IMR-90 (cell line): ENCODE measurements at regions not wholly inside any gene's neighbourhood (a gene's known extent, or its start where the extent isn't known, plus 50 kb on each side); places are given as distances from the start of the nearest gene placed in this dataset.
A peak's percentile ranks its signal among the peaks of the same experiment; 100 is the strongest.

Experiments used
- ATAC-seq: fragments of 200-7000 bp; cut with Tn5 transposase; 2 replicates; pipeline ENCODE4 v1.9.1; 2020; ENCODE audit warnings: low read depth, mild to moderate bottlenecking, moderate library complexity
- BruUV-seq: library from RNA; stranded (reverse); fragments of 400-500 nt; replicated peaks from 2 replicates; lab custom pipeline; 2021; lab: Mats Ljungman, UMichigan
- CTCF ChIA-PET: fragments of 300-600 bp; formaldehyde crosslinking; extraction: SDS; loops from one replicate; lab custom pipeline; 2021; ENCODE audit warnings: antibody characterized with exemption; lab: Yijun Ruan, JAX
- POLR2A ChIA-PET: fragments of 300-600 bp; sonication (Branson Sonifier 250); formaldehyde crosslinking; loops from one replicate; lab custom pipeline; 2022; ENCODE audit warnings: antibody characterized with exemption; ENCODE audit not compliant: unreplicated experiment; lab: Charles Lee
- DNase-seq: peaks from one replicate; pipeline ENCODE4 v3.0.0; 2013
- H2AFZ ChIP-seq: replicated peaks from 2 replicates; pipeline ENCODE3; 2013; ENCODE audit warnings: low read length, mild to moderate bottlenecking; ENCODE audit not compliant: poor library complexity
- H2AK5ac ChIP-seq: 2 replicates; pipeline ENCODE4 v1.6.1; 2013; ENCODE audit warnings: low read depth, low read length, inconsistent platforms
- H2AK9ac ChIP-seq: replicated peaks from 2 replicates; pipeline ENCODE3; 2013; ENCODE audit warnings: mild to moderate bottlenecking, low read depth, low read length, moderate library complexity; ENCODE audit not compliant: poor library complexity
- H2BK120ac ChIP-seq: 2 replicates; pipeline ENCODE4 v1.6.1; 2013; ENCODE audit warnings: low read depth, low read length, inconsistent platforms
- H2BK15ac ChIP-seq: 3 replicates; pipeline ENCODE4 v1.6.1; 2013; ENCODE audit warnings: low read depth, low read length, inconsistent platforms
- H2BK20ac ChIP-seq: 2 replicates; pipeline ENCODE4 v1.6.1; 2013; ENCODE audit warnings: low read depth, mild to moderate bottlenecking, inconsistent platforms, low read length, moderate library complexity
- H2BK5ac ChIP-seq: 2 replicates; pipeline ENCODE4 v1.6.1; 2013; ENCODE audit warnings: mild to moderate bottlenecking, low read depth, low read length, inconsistent platforms; ENCODE audit not compliant: poor library complexity, severe bottlenecking
- H3K14ac ChIP-seq: replicated peaks from 2 replicates; pipeline ENCODE4 v1.6.1; 2013; ENCODE audit warnings: low read depth, low read length, inconsistent platforms
- H3K18ac ChIP-seq: 2 replicates; pipeline ENCODE4 v1.6.1; 2013; ENCODE audit warnings: low read depth, low read length, control low read depth
- H3K23ac ChIP-seq: 2 replicates; pipeline ENCODE4 v1.6.1; 2013; ENCODE audit warnings: low read depth, low read length, inconsistent platforms
- H3K27ac ChIP-seq: 2 replicates; pipeline ENCODE4 v1.5.1; 2013; ENCODE audit warnings: mild to moderate bottlenecking, control low read depth, low read length; ENCODE audit not compliant: insufficient read depth
- H3K27me3 ChIP-seq: 2 replicates; pipeline ENCODE4 v1.6.1; 2013; ENCODE audit warnings: low read length; ENCODE audit not compliant: control insufficient read depth, insufficient read depth
- H3K36me3 ChIP-seq: 2 replicates; pipeline ENCODE4 v1.6.1; 2013; ENCODE audit warnings: low read length, mixed read lengths; ENCODE audit not compliant: control insufficient read depth, insufficient read depth
- H3K4ac ChIP-seq: 2 replicates; pipeline ENCODE4 v1.6.1; 2013; ENCODE audit warnings: low read depth, low read length, inconsistent platforms
- H3K4me1 ChIP-seq: 2 replicates; pipeline ENCODE4 v1.6.1; 2013; ENCODE audit warnings: low read length, mixed read lengths; ENCODE audit not compliant: control insufficient read depth, insufficient read depth
- H3K4me2 ChIP-seq: 2 replicates; pipeline ENCODE4 v1.6.1; 2013; ENCODE audit warnings: low read depth, mild to moderate bottlenecking, control low read depth, low read length, moderate library complexity
- H3K4me3 ChIP-seq: 2 replicates; pipeline ENCODE4 v1.5.1; 2013; ENCODE audit warnings: low read depth, mild to moderate bottlenecking, control low read depth, low read length, moderate library complexity; ENCODE audit not compliant: insufficient read depth
- H3K56ac ChIP-seq: 2 replicates; pipeline ENCODE4 v1.6.1; 2013; ENCODE audit warnings: low read length, inconsistent platforms; ENCODE audit not compliant: insufficient read depth; ENCODE audit errors: extremely low read depth
- H3K79me1 ChIP-seq, 2 experiments: 2 replicates each; pipeline ENCODE4 v1.6.1; 2013; ENCODE audit warnings: low read length in 2 of 2, inconsistent platforms in 1 of 2, low read depth in 1 of 2
- H3K9ac ChIP-seq: 2 replicates; pipeline ENCODE4 v1.6.1; 2013; ENCODE audit warnings: low read depth, low read length, control low read depth
- H3K9me1 ChIP-seq: 2 replicates; pipeline ENCODE4 v1.6.1; 2013; ENCODE audit warnings: low read length, inconsistent platforms; ENCODE audit not compliant: insufficient read depth
- H3K9me3 ChIP-seq: 2 replicates; pipeline ENCODE4 v1.6.1; 2013; ENCODE audit warnings: low read length; ENCODE audit not compliant: control insufficient read depth, insufficient read depth
- H4K20me1 ChIP-seq: 2 replicates; pipeline ENCODE4 v1.6.1; 2013; ENCODE audit warnings: low read length, inconsistent platforms; ENCODE audit not compliant: insufficient read depth
- H4K5ac ChIP-seq: 2 replicates; pipeline ENCODE4 v1.6.1; 2013; ENCODE audit warnings: mild to moderate bottlenecking, low read depth, low read length, control low read depth
- H4K8ac ChIP-seq, 2 experiments: 2 replicates each; pipeline ENCODE4 v1.6.1; 2013; ENCODE audit warnings: low read depth in 2 of 2, low read length in 2 of 2, control low read depth in 1 of 2, inconsistent platforms in 1 of 2
- H4K91ac ChIP-seq: 2 replicates; pipeline ENCODE4 v1.6.1; 2013; ENCODE audit warnings: low read depth, low read length, inconsistent platforms; ENCODE audit not compliant: insufficient read depth
- CEBPB ChIP-seq: IDR thresholded peaks from 2 replicates; pipeline ENCODE4 v1.6.1; 2012; ENCODE audit warnings: low read depth, low read length, improper control_type of control experiment
- CHD1 ChIP-seq: IDR thresholded peaks from 2 replicates; pipeline ENCODE4 v1.6.1; 2012; ENCODE audit warnings: low read depth, low read length, improper control_type of control experiment
- ELK1 ChIP-seq: fragments of 150-350 bp; IDR thresholded peaks from 2 replicates; pipeline ENCODE4 v1.6.1; 2016; ENCODE audit warnings: low read depth, mild to moderate bottlenecking, low read length, moderate library complexity, borderline replicate concordance
- FOS ChIP-seq: fragments of 150-350 bp; IDR thresholded peaks from 2 replicates; pipeline ENCODE4 v1.6.1; 2016; ENCODE audit warnings: low read depth, low read length
- POLR2A ChIP-seq: IDR thresholded peaks from 2 replicates; pipeline ENCODE4 v1.6.1; 2012; ENCODE audit warnings: mild to moderate bottlenecking, low read depth, low read length
- RAD21 ChIP-seq: IDR thresholded peaks from 2 replicates; pipeline ENCODE4 v1.6.1; 2012; ENCODE audit warnings: low read length, improper control_type of control experiment
- WGBS, 2 experiments: methylation state at CpG; one replicate each; pipeline versions ENCODE4 v1.1.5 to v1.1.7; 2013; ENCODE audit warnings: missing lambda C conversion rate in 2 of 2; ENCODE audit not compliant: insufficient read length in 1 of 2; ENCODE audit errors: extremely low coverage in 2 of 2; 5-methylcytosine and 5-hydroxymethylcytosine counted together
- dilution Hi-C: fragments of 300-500 bp; cut with HindIII; formaldehyde crosslinking; loops from one replicate; pipeline ENCODE4 v1.14.3; 2018; ENCODE audit warnings: low sequenced_read_pairs; ENCODE audit not compliant: unreplicated experiment
- in situ Hi-C: fragments of 300-500 bp; cut with MboI; formaldehyde crosslinking; loops from 3 replicates; pipeline ENCODE4 v1.14.3; 2019; ENCODE audit warnings: low sequenced_read_pairs, inconsistent platforms, mixed read lengths
- intact Hi-C: fragments of 100-400 bp; cut with micrococcal nuclease; formaldehyde crosslinking; loops from 2 replicates; pipeline ENCODE4 v1.10.0; 2022

- CTCF ChIA-PET = interaction anchor here (0.9 kb wide), 1 partner anchor 1082 kb away, joined by 3 read pairs; no protein-coding TSS in a partner anchor
- POLR2A ChIA-PET = no interaction called here
These were observed 525.3 kb downstream of the MED13L start for GRCh38 chr12:115752156-115752555.

More at GRCh38 chr12:115752156-115752555, 525.3 kb downstream of the MED13L start:
- no TSS peak for BruUV-seq
- Histone ChIP-seq H4K5ac (no peak overlapping the region), H3K4ac (no peak overlapping the region), H3K14ac (no peak overlapping the region), H3K36me3 (no peaks in the 10 kb centered on the region), H3K56ac (no peak overlapping the region), H3K23ac (no peak overlapping the region), H3K4me1 (no peaks in the 10 kb centered on the region), H2BK20ac (no peak overlapping the region), H3K27me3 (peaks cover 8% of the 10 kb centered on the region), H3K79me1 (no peaks in the 10 kb centered on the region), H2BK15ac (no peak overlapping the region), H2AK5ac (no peak overlapping the region), H2BK120ac (no peak overlapping the region), H3K27ac (no peak overlapping the region), H4K8ac (no peak overlapping the region), H3K9ac (no peak overlapping the region), H3K9me1 (no peaks in the 10 kb centered on the region), H2AFZ (no peak overlapping the region), H4K20me1 (no peaks in the 10 kb centered on the region), H3K9me3 (no peaks in the 10 kb centered on the region), H4K91ac (no peak overlapping the region), H3K18ac (no peak overlapping the region), H2AK9ac (no peak overlapping the region), H2BK5ac (no peak overlapping the region), H3K4me2 (no peak overlapping the region), H3K4me3 (no peak overlapping the region)
- peak; percentile 54 for DNase-seq
- dilution Hi-C loops = no loop called here
- no peak for TF ChIP-seq CEBPB
- no peak for TF ChIP-seq POLR2A
- no peak for TF ChIP-seq RAD21
- TF ChIP-seq FOS = no peak
- TF ChIP-seq ELK1 = no peak
- TF ChIP-seq CHD1 = no peak
- in situ Hi-C loops = loop anchor here (25.0 kb wide), 1 partner anchor 1765 kb away; no protein-coding TSS in a partner anchor
- no peak for ATAC-seq
- intact Hi-C loops = loop anchor here (5.0 kb wide), 5 partner anchors 165 to 1770 kb away; partner anchors contain the start of gene TBX3
- 0% methylated on average over 1 of the region's 2 CpGs; no CpG with 5 or more reads in 1 of the 2 experiments for WGBS, 2 experiments
